CD14-positive monocyte (primary cell): ENCODE measurements at regions not wholly inside any gene's neighbourhood (a gene's known extent, or its start where the extent isn't known, plus 50 kb on each side); places are given as distances from the start of the nearest gene placed in this dataset.

ENCODE experiments used
- DNase-seq, 3 donors: peaks; one replicate each; pipeline ENCODE4 v3.0.0-alpha.2; 2011 to 2022
- H2AFZ ChIP-seq: 2 replicates; pipeline ENCODE4 v1.6.0; 2012; ENCODE audit warnings: mild to moderate bottlenecking, low read depth, low read length, inconsistent platforms; ENCODE audit not compliant: insufficient read depth, poor library complexity, severe bottlenecking
- H3K27ac ChIP-seq, 2 donors: 1 replicate in 1 of 2; 2 replicates in 1 of 2; pipeline ENCODE4 v1.5.1; 2012 to 2013; ENCODE audit warnings: low read length in 2 of 2, control low read depth in 1 of 2, inconsistent platforms in 1 of 2, low read depth in 1 of 2, mild to moderate bottlenecking in 1 of 2
- H3K27me3 ChIP-seq, 2 donors: one replicate each; pipeline versions ENCODE4 v1.6.0 to v1.6.1; 2011 to 2013; ENCODE audit warnings: low read length in 2 of 2; ENCODE audit not compliant: control insufficient read depth in 2 of 2, insufficient read depth in 2 of 2
- H3K36me3 ChIP-seq, 2 donors: replicated peaks in 1 of 2; 1 replicate in 1 of 2; 2 replicates in 1 of 2; pipeline versions ENCODE4 v1.5.1 to v1.6.1; 2012 to 2013; ENCODE audit warnings: low read length in 2 of 2, control low read depth in 1 of 2, inconsistent platforms in 1 of 2, mild to moderate bottlenecking in 1 of 2; ENCODE audit not compliant: insufficient read depth in 2 of 2, control insufficient read depth in 1 of 2
- H3K4me1 ChIP-seq, 2 donors: 1 replicate in 1 of 2; 2 replicates in 1 of 2; pipeline versions ENCODE4 v1.5.1 to v1.6.1; 2012 to 2013; ENCODE audit warnings: low read length in 2 of 2, control low read depth in 1 of 2, inconsistent platforms in 1 of 2, mild to moderate bottlenecking in 1 of 2, moderate library complexity in 1 of 2; ENCODE audit not compliant: insufficient read depth in 2 of 2, control insufficient read depth in 1 of 2
- H3K4me2 ChIP-seq: replicated peaks from 2 replicates; pipeline ENCODE3; 2012; ENCODE audit warnings: low read length, moderate library complexity, mild to moderate bottlenecking; ENCODE audit not compliant: poor library complexity, severe bottlenecking; ENCODE audit errors: extremely low read depth
- H3K4me3 ChIP-seq, 3 experiments: fragments of 200-600 bp in 1 of 3; sonication (generic) in 1 of 3; replicated peaks in 1 of 3; 1 replicate in 2 of 3; 2 replicates in 1 of 3; pipeline ENCODE4 v1.5.1; 2011 to 2013; ENCODE audit warnings: low read length in 3 of 3, mild to moderate bottlenecking in 3 of 3, control low read depth in 2 of 3, low read depth in 2 of 3, inconsistent platforms in 1 of 3, moderate library complexity in 1 of 3
- H3K79me2 ChIP-seq: 2 replicates; pipeline ENCODE4 v1.6.0; 2012; ENCODE audit warnings: mild to moderate bottlenecking, control low read depth, inconsistent platforms, low read length, moderate library complexity; ENCODE audit not compliant: insufficient read depth
- H3K9ac ChIP-seq: 2 replicates; pipeline ENCODE4 v1.6.0; 2017; ENCODE audit warnings: low read length, mild to moderate bottlenecking; ENCODE audit not compliant: insufficient read depth, poor library complexity, severe bottlenecking
- H3K9me3 ChIP-seq, 2 donors: replicated peaks in 1 of 2; 1 replicate in 1 of 2; 2 replicates in 1 of 2; pipeline versions ENCODE4 v1.5.1 to v1.6.1; 2012 to 2013; ENCODE audit warnings: low read length in 2 of 2, control low read depth in 1 of 2; ENCODE audit not compliant: control insufficient read depth in 1 of 2, insufficient read depth in 1 of 2
- H4K20me1 ChIP-seq: 2 replicates; pipeline ENCODE4 v1.6.0; 2012; ENCODE audit warnings: mild to moderate bottlenecking, low read length, control low read depth, moderate library complexity; ENCODE audit not compliant: insufficient read depth
- H3K27ac Mint-ChIP-seq, 7 donors: one replicate each; pipeline ENCODE4 v1.8.0; 2020; ENCODE audit warnings: mild to moderate bottlenecking in 7 of 7, mixed read lengths in 7 of 7, moderate library complexity in 6 of 7, inconsistent platforms in 2 of 7
- H3K27me3 Mint-ChIP-seq, 3 donors: one replicate each; pipeline ENCODE4 v1.8.0; 2021 to 2022; ENCODE audit warnings: low read depth in 3 of 3, mild to moderate bottlenecking in 3 of 3, mixed read lengths in 3 of 3, moderate library complexity in 3 of 3, inconsistent platforms in 1 of 3
- H3K36me3 Mint-ChIP-seq, 2 donors: one replicate each; pipeline ENCODE4 v1.8.0; 2020; ENCODE audit warnings: mixed read lengths in 2 of 2, inconsistent platforms in 1 of 2, mild to moderate bottlenecking in 1 of 2
- H3K4me1 Mint-ChIP-seq: one replicate; pipeline ENCODE4 v1.8.0; 2020; ENCODE audit warnings: mild to moderate bottlenecking, mixed read lengths
- H3K4me3 Mint-ChIP-seq, 2 donors: one replicate each; pipeline ENCODE4 v1.8.0; 2020; ENCODE audit warnings: mild to moderate bottlenecking in 2 of 2, mixed read lengths in 2 of 2, moderate library complexity in 1 of 2
- H3K9me3 Mint-ChIP-seq, 7 donors: one replicate each; pipeline ENCODE4 v1.8.0; 2020 to 2022; ENCODE audit warnings: mixed read lengths in 7 of 7, mild to moderate bottlenecking in 6 of 7, moderate library complexity in 6 of 7, inconsistent platforms in 2 of 7
- CTCF ChIP-seq: fragments of 200-600 bp; IDR thresholded peaks from one replicate; pipeline ENCODE4 v1.8.0; 2022; ENCODE audit warnings: antibody characterized with exemption, mild to moderate bottlenecking
- WGBS: methylation state at CpG from one replicate; pipeline ENCODE4 v1.1.5; 2013; ENCODE audit warnings: missing lambda C conversion rate; ENCODE audit not compliant: insufficient coverage; 5-methylcytosine and 5-hydroxymethylcytosine counted together
- intact Hi-C, 2 donors: fragments of 100-400 bp; cut with micrococcal nuclease; formaldehyde crosslinking; loops; one replicate each; pipeline versions ENCODE4 v1.15.0 to v1.15.1; 2023

- Histone ChIP-seq H3K36me3 (no peaks in the 10 kb centered on the region), H3K4me2 (no peak overlapping the region), H3K4me1 (no peaks in the 10 kb centered on the region), H3K27me3 (no peaks in the 10 kb centered on the region), H3K9ac (no peak overlapping the region), H3K4me3 (no peak overlapping the region), H2AFZ (no peak overlapping the region), H3K79me2 (no peaks in the 10 kb centered on the region), H4K20me1 (no peaks in the 10 kb centered on the region), H3K27ac (no peak overlapping the region), H3K9me3 (peaks cover 0 to 12% of the 10 kb centered on the region in 2 donors)
- 95% methylated on average over 4 of the region's 7 CpGs for WGBS
- Mint-ChIP-seq H3K4me1 (no peaks in the 10 kb centered on the region), H3K4me3 (no peak overlapping the region), H3K9me3 (peaks cover 0 to 6% (median 2%) of the 10 kb centered on the region in 7 donors), H3K36me3 (no peaks in the 10 kb centered on the region), H3K27ac (no peak overlapping the region), H3K27me3 (peaks cover 0 to 2% (median 1%) of the 10 kb centered on the region in 3 donors)
- TF ChIP-seq CTCF = no peak
- DNase-seq = no peak
- intact Hi-C loops = no loop called here
Measured at GRCh38 chr20:41932431-41932830, 314.3 kb upstream of the CHD6 start.

GRCh38 chr20:41927655-41928054 lies 309.5 kb upstream of the CHD6 start:
- no peaks in the 10 kb centered on the region for H4K20me1 ChIP-seq
- Mint-ChIP-seq H3K4me1 (no peaks in the 10 kb centered on the region), H3K27ac (no peak overlapping the region), H3K4me3 (no peak overlapping the region), H3K9me3 (peaks cover 0 to 6% (median 2%) of the 10 kb centered on the region in 7 donors), H3K36me3 (no peaks in the 10 kb centered on the region), H3K27me3 (peaks cover 2 to 5% (median 2%) of the 10 kb centered on the region in 3 donors)
- H2AFZ ChIP-seq = no peak overlapping the region
- no peak overlapping the region for H3K9ac ChIP-seq
- H3K36me3 ChIP-seq = no peaks in the 10 kb centered on the region
- H3K4me2 ChIP-seq = no peak overlapping the region
- no peaks in the 10 kb centered on the region for H3K4me1 ChIP-seq
- H3K27me3 ChIP-seq = no peaks in the 10 kb centered on the region
- intact Hi-C loops = no loop called here
- no peaks in the 10 kb centered on the region for H3K79me2 ChIP-seq
- WGBS = 90% methylated on average over 2 of the region's 2 CpGs
- no peak for DNase-seq
- H3K4me3 ChIP-seq = no peak overlapping the region
- TF ChIP-seq CTCF = no peak
- H3K9me3 ChIP-seq = peaks cover 0 to 12% of the 10 kb centered on the region in 2 donors
- no peak overlapping the region for H3K27ac ChIP-seq
